Stomach (tissue), 8 donors: ENCODE measurements at regions not wholly inside any gene's neighbourhood (a gene's known extent, or its start where the extent isn't known, plus 50 kb on each side); places are given as distances from the start of the nearest gene placed in this dataset.

Source experiments
- DNase-seq, 2 donors: peaks; one replicate each; pipeline versions ENCODE4 v3.0.0 to v3.0.0-alpha.2; 2013 to 2019
- H3K27ac ChIP-seq, 5 donors: fragments of 200-600 bp in 4 of 5; sonication (generic) in 4 of 5; one replicate each; pipeline ENCODE4 v1.5.1; 2013 to 2019; ENCODE audit warnings: mild to moderate bottlenecking in 1 of 5, moderate library complexity in 1 of 5
- H3K27me3 ChIP-seq, 3 donors: fragments of 200-600 bp; sonication (generic); one replicate each; pipeline ENCODE4 v1.5.1; 2017 to 2019; ENCODE audit warnings: mixed run types in 1 of 3
- H3K36me3 ChIP-seq, 4 donors: fragments of 200-600 bp; sonication (generic); 1 replicate in 3 of 4; 2 replicates in 1 of 4; pipeline ENCODE4 v1.5.1; 2016 to 2019
- H3K4me1 ChIP-seq, 4 donors: fragments of 200-600 bp; sonication (generic); one replicate each; pipeline ENCODE4 v1.5.1; 2016 to 2019
- H3K4me3 ChIP-seq, 4 donors: fragments of 200-600 bp; sonication (generic) in 3 of 4; one replicate each; pipeline ENCODE4 v1.5.1; 2016 to 2019; ENCODE audit warnings: mild to moderate bottlenecking in 1 of 4
- H3K9me3 ChIP-seq, 4 donors: fragments of 200-600 bp; sonication (generic); one replicate each; pipeline ENCODE4 v1.5.1; 2016 to 2019
- CTCF ChIP-seq, 7 experiments: fragments of 450-650 bp in 4 of 7; fragments of 200-600 bp in 3 of 7; sonication (generic) in 3 of 7; IDR thresholded peaks; one replicate each; pipeline ENCODE4 v1.5.1; 2016 to 2019; ENCODE audit warnings: antibody characterized with exemption in 7 of 7, control low read depth in 2 of 7, mild to moderate bottlenecking in 1 of 7
- EP300 ChIP-seq: sonication (generic); formaldehyde crosslinking; IDR thresholded peaks from one replicate; pipeline ENCODE4 v1.6.1; 2017; ENCODE audit warnings: antibody characterized with exemption
- POLR2A ChIP-seq, 4 donors: fragments of 450-650 bp; IDR thresholded peaks; one replicate each; pipeline ENCODE4 v1.6.1; 2016; ENCODE audit warnings: antibody characterized with exemption in 4 of 4, control low read depth in 2 of 4, mild to moderate bottlenecking in 1 of 4, moderate library complexity in 1 of 4
- POLR2AphosphoS5 ChIP-seq, 3 donors: sonication (generic); formaldehyde crosslinking; IDR thresholded peaks; one replicate each; pipeline ENCODE4 v1.6.1; 2016; ENCODE audit warnings: antibody characterized with exemption in 3 of 3
- WGBS, 5 donors: extraction: QIAGEN DNeasy Blood & Tissue Kit in 3 of 5; methylation state at CpG; one replicate each; pipeline versions ENCODE4 v1.1.5 to v1.1.7; 2013 to 2018; 5-methylcytosine and 5-hydroxymethylcytosine counted together
- intact Hi-C: fragments of 100-400 bp; cut with DNase I; formaldehyde crosslinking; loops from one replicate; pipeline ENCODE4 v1.15.1; 2023; ENCODE audit warnings: low total_unique reads
- donor health status: healthy with polysubstance abuse.
- donor health status: Bipolar disorder and iron deficiency.
- donor health status: healthy.

GRCh38 chr3:144165482-144165881 is 193.9 kb downstream of the DIPK2A start:
- Histone ChIP-seq H3K4me1 (peaks cover 0 to 17% (median 0%) of the 10 kb centered on the region in 4 donors), H3K4me3 (no peak overlapping the region), H3K27ac (no peak overlapping the region), H3K27me3 (no peaks in the 10 kb centered on the region), H3K36me3 (no peaks in the 10 kb centered on the region), H3K9me3 (no peaks in the 10 kb centered on the region)
- intact Hi-C loops: no loop called here
- TF ChIP-seq POLR2A (IDR thresholded peaks at IDR 0.05) (no peak), CTCF (IDR thresholded peaks at IDR 0.05) (no peak)
- WGBS, 5 donors: 50 to 61% (median 54%) methylated on average over 2 of the region's 2 CpGs
- DNase-seq: peak in 1 of 2 donors; percentile 46

- intact Hi-C loops: no loop called here
- Histone ChIP-seq H3K27me3 (no peaks in the 10 kb centered on the region), H3K27ac (no peak overlapping the region), H3K4me3 (no peak overlapping the region), H3K4me1 (peaks cover 0 to under 1% (median 0%) of the 10 kb centered on the region in 4 donors), H3K9me3 (no peaks in the 10 kb centered on the region), H3K36me3 (no peaks in the 10 kb centered on the region)
- 95 to 98% (median 97%) methylated on average over 2 of the region's 2 CpGs for WGBS, 5 donors
- DNase-seq: no peak
- no peak for TF ChIP-seq POLR2A (IDR thresholded peaks at IDR 0.05)
- TF ChIP-seq POLR2AphosphoS5 (IDR thresholded peaks at IDR 0.05): no peak
- no peak for TF ChIP-seq EP300
- TF ChIP-seq CTCF (IDR thresholded peaks at IDR 0.05): no peak
These were observed 196.0 kb downstream of the DIPK2A start for GRCh38 chr3:144167634-144168033.

- no peak overlapping the region for H3K4me3 ChIP-seq
- no peak for TF ChIP-seq POLR2A (IDR thresholded peaks at IDR 0.05)
- TF ChIP-seq CTCF (IDR thresholded peaks at IDR 0.05): no peak
- TF ChIP-seq EP300: no peak
- TF ChIP-seq POLR2AphosphoS5 (IDR thresholded peaks at IDR 0.05): no peak
- 80 to 93% (median 90%) methylated on average over 1 of the region's 1 CpG for WGBS, 5 donors
- no peaks in the 10 kb centered on the region for H3K36me3 ChIP-seq
- no peaks in the 10 kb centered on the region for H3K4me1 ChIP-seq
- intact Hi-C loops: no loop called here
- H3K27ac ChIP-seq: no peak overlapping the region
- no peaks in the 10 kb centered on the region for H3K9me3 ChIP-seq
- DNase-seq: no peak
- no peaks in the 10 kb centered on the region for H3K27me3 ChIP-seq
These were observed 201.9 kb downstream of the DIPK2A start for GRCh38 chr3:144173491-144173890.

GRCh38 chr3:144175644-144176425 is 204.2 kb downstream of the DIPK2A start:
- no peak overlapping the region for H3K4me3 ChIP-seq
- no peaks in the 10 kb centered on the region for H3K27me3 ChIP-seq
- no peak overlapping the region for H3K27ac ChIP-seq
- no peak for DNase-seq
- no peaks in the 10 kb centered on the region for H3K36me3 ChIP-seq
- TF ChIP-seq EP300 (no peak), POLR2A (IDR thresholded peaks at IDR 0.05) (no peak), POLR2AphosphoS5 (IDR thresholded peaks at IDR 0.05) (no peak), CTCF (IDR thresholded peaks at IDR 0.05) (no peak)
- 96 to 99% (median 97%) methylated on average over 20 to 21 of the region's 21 CpGs for WGBS, 5 donors
- H3K4me1 ChIP-seq: no peaks in the 10 kb centered on the region
- no peaks in the 10 kb centered on the region for H3K9me3 ChIP-seq
- intact Hi-C loops: no loop called here
